Sigmoid colon (tissue), 4 donors: ENCODE measurements at regions not wholly inside any gene's neighbourhood (a gene's known extent, or its start where the extent isn't known, plus 50 kb on each side); places are given as distances from the start of the nearest gene placed in this dataset.

Experiments
- POLR2A ChIP-seq, 2 donors: fragments of 450-650 bp; IDR thresholded peaks; one replicate each; pipeline ENCODE4 v1.6.1; 2016; ENCODE audit warnings: antibody characterized with exemption in 2 of 2, mild to moderate bottlenecking in 2 of 2, moderate library complexity in 2 of 2
- POLR2AphosphoS5 ChIP-seq, 4 donors: sonication (generic); formaldehyde crosslinking; IDR thresholded peaks; one replicate each; pipeline ENCODE4 v1.6.1; 2017; ENCODE audit warnings: antibody characterized with exemption in 4 of 4
- TF ChIP-seq, protein P1 (sequence below), 4 experiments: fragments of 450-650 bp in 3 of 4; fragments of 200-600 bp in 1 of 4; IDR thresholded peaks; one replicate each; pipeline ENCODE4 v1.5.1; 2016 to 2019; ENCODE audit warnings: antibody characterized with exemption in 4 of 4, mild to moderate bottlenecking in 3 of 4, moderate library complexity in 2 of 4

DNA sequence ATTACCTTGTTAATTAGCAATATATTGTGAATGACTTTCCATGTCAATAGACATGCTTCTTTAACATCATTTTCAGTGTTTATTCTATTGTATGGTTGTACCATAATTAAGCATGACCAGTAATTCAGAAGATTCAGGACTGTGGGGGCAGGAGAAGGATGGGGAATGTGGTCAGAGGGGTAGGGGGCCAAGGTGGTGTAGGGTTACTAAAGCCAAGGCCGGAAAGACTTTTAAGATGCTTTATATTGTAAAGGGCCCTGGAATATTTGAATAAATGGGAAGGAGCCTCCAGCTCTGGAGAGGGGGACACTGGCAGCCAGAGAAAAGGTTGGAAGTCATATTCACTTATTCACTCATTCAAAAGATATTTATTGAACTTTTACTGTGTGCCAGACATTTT, 115.7 kb downstream of the FGF18 start:
- TF ChIP-seq POLR2A (IDR thresholded peaks at IDR 0.05) = no peak
- TF ChIP-seq, protein P1, sequence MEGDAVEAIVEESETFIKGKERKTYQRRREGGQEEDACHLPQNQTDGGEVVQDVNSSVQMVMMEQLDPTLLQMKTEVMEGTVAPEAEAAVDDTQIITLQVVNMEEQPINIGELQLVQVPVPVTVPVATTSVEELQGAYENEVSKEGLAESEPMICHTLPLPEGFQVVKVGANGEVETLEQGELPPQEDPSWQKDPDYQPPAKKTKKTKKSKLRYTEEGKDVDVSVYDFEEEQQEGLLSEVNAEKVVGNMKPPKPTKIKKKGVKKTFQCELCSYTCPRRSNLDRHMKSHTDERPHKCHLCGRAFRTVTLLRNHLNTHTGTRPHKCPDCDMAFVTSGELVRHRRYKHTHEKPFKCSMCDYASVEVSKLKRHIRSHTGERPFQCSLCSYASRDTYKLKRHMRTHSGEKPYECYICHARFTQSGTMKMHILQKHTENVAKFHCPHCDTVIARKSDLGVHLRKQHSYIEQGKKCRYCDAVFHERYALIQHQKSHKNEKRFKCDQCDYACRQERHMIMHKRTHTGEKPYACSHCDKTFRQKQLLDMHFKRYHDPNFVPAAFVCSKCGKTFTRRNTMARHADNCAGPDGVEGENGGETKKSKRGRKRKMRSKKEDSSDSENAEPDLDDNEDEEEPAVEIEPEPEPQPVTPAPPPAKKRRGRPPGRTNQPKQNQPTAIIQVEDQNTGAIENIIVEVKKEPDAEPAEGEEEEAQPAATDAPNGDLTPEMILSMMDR (IDR thresholded peaks at IDR 0.05) = no peak
- no peak for TF ChIP-seq POLR2AphosphoS5 (IDR thresholded peaks at IDR 0.05)
